Mammary epithelial cell (primary cell): ENCODE measurements at regions not wholly inside any gene's neighbourhood (a gene's known extent, or its start where the extent isn't known, plus 50 kb on each side); places are given as distances from the start of the nearest gene placed in this dataset.

Experiments
- EZH2 ChIP-seq: IDR thresholded peaks from 2 replicates; pipeline ENCODE4 v1.6.1; 2012; ENCODE audit warnings: low read length, inconsistent platforms, borderline replicate concordance
- TF ChIP-seq, protein P1 (sequence below), 2 donors: IDR thresholded peaks in 1 of 2; conservative IDR thresholded peaks in 1 of 2; 2 replicates each; pipeline ENCODE4 v1.5.1; 2011 to 2012; ENCODE audit warnings: inconsistent platforms in 2 of 2, low read length in 2 of 2, mild to moderate bottlenecking in 2 of 2, control low read depth in 1 of 2, low read depth in 1 of 2; ENCODE audit not compliant: insufficient read depth in 1 of 2; ENCODE audit errors: extremely low read depth in 1 of 2

DNA sequence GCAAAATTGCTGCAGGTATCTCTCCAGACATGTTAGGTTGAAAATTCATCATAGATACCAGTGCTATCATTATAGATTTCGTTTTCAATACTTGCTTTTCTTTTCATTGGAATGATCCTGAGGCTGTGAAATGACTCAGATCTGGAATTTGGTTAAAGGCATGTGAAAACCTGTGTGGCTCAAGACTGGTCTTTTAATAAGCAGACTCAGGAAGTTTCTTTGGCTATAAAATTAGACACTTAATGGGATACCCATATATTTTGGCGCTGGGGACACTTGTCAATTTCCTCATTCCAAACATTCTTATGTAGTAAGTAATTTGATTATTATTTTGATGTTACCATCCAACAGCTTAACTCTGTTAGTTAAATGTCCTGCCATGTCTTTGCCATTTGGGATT, 1041.1 kb upstream of the GBE1 start:
- TF ChIP-seq, protein P1, sequence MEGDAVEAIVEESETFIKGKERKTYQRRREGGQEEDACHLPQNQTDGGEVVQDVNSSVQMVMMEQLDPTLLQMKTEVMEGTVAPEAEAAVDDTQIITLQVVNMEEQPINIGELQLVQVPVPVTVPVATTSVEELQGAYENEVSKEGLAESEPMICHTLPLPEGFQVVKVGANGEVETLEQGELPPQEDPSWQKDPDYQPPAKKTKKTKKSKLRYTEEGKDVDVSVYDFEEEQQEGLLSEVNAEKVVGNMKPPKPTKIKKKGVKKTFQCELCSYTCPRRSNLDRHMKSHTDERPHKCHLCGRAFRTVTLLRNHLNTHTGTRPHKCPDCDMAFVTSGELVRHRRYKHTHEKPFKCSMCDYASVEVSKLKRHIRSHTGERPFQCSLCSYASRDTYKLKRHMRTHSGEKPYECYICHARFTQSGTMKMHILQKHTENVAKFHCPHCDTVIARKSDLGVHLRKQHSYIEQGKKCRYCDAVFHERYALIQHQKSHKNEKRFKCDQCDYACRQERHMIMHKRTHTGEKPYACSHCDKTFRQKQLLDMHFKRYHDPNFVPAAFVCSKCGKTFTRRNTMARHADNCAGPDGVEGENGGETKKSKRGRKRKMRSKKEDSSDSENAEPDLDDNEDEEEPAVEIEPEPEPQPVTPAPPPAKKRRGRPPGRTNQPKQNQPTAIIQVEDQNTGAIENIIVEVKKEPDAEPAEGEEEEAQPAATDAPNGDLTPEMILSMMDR (conservative IDR thresholded peaks at IDR 0.05 in 1 of 2, IDR thresholded peaks at IDR 0.05 in 1 of 2; ENCODE audit: extremely low read depth in 1 of 2, insufficient read depth in 1 of 2, low read depth in 1 of 2, low read length in 2 of 2), result no peak
- no peak for TF ChIP-seq EZH2
